Uterus (tissue), 3 donors: ENCODE measurements at regions not wholly inside any gene's neighbourhood (a gene's known extent, or its start where the extent isn't known, plus 50 kb on each side); places are given as distances from the start of the nearest gene placed in this dataset.

Experiments
- DNase-seq, 2 donors: peaks; one replicate each; pipeline ENCODE4 v3.0.0-alpha.2; 2019 to 2020
- H3K27ac ChIP-seq, 2 donors: fragments of 200-600 bp; sonication (generic); 1 replicate in 1 of 2; 2 replicates in 1 of 2; pipeline ENCODE4 v1.5.1; 2016 to 2018
- H3K27me3 ChIP-seq, 2 donors: fragments of 200-600 bp; sonication (generic); one replicate each; pipeline ENCODE4 v1.5.1; 2018 to 2019; ENCODE audit warnings: control low read depth in 1 of 2
- H3K36me3 ChIP-seq, 2 donors: fragments of 200-600 bp; sonication (generic); one replicate each; pipeline ENCODE4 v1.5.1; 2019; ENCODE audit warnings: control low read depth in 1 of 2
- H3K4me1 ChIP-seq, 2 donors: fragments of 200-600 bp; sonication (generic); one replicate each; pipeline ENCODE4 v1.5.1; 2018 to 2019; ENCODE audit warnings: control low read depth in 1 of 2
- H3K4me3 ChIP-seq, 2 donors: fragments of 200-600 bp; sonication (generic); 1 replicate in 1 of 2; 2 replicates in 1 of 2; pipeline ENCODE4 v1.5.1; 2018 to 2019; ENCODE audit warnings: mild to moderate bottlenecking in 1 of 2
- H3K9me3 ChIP-seq, 2 donors: fragments of 200-600 bp; sonication (generic); one replicate each; pipeline ENCODE4 v1.5.1; 2019; ENCODE audit warnings: control low read depth in 1 of 2
- CTCF ChIP-seq, 4 experiments: fragments of 200-600 bp in 2 of 4; fragments of 450-650 bp in 2 of 4; sonication (generic) in 2 of 4; IDR thresholded peaks; one replicate each; pipeline ENCODE4 v1.5.1; 2016 to 2019; ENCODE audit warnings: antibody characterized with exemption in 4 of 4, mild to moderate bottlenecking in 2 of 4, moderate library complexity in 1 of 4
- POLR2A ChIP-seq, 2 donors: fragments of 450-650 bp; IDR thresholded peaks; one replicate each; pipeline ENCODE4 v1.6.1; 2016; ENCODE audit warnings: antibody characterized with exemption in 2 of 2, mild to moderate bottlenecking in 1 of 2, moderate library complexity in 1 of 2
- intact Hi-C: fragments of 100-400 bp; cut with DNase I; formaldehyde crosslinking; loops from one replicate; pipeline ENCODE4 v1.15.1; 2023; ENCODE audit warnings: low total_unique reads
- donor health status: DM: yes; HTN: yes; CAD: no.

DNA sequence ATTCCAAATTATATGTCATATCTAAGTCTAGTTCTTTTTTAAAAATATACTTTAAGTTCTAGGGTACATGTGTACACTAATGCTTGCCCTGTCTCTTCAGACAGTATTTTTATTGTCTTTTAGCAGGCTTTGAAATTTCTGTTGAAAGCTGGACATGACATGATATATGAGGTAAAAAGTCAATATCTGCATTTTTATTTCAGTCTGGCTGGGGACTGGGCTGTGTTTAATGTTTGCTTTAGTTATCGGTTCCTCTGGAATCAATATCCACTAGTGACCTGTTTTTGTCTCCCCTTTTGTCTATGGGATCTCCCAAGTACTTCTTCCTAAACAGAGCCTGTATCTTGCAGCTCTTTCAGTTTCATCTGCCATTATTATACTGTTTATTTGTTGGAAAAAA is 786.2 kb upstream of the GJE1 start:
- TF ChIP-seq POLR2A (IDR thresholded peaks at IDR 0.05) (no peak), CTCF (IDR thresholded peaks at IDR 0.05) (no peak)
- Histone ChIP-seq H3K36me3 (no peaks in the 10 kb centered on the region), H3K4me1 (no peaks in the 10 kb centered on the region), H3K27me3 (no peaks in the 10 kb centered on the region), H3K9me3 (no peaks in the 10 kb centered on the region), H3K4me3 (no peak overlapping the region), H3K27ac (peak overlapping the region in 1 of 2 donors; percentile 11)
- intact Hi-C loops = no loop called here
- DNase-seq = no peak

DNA sequence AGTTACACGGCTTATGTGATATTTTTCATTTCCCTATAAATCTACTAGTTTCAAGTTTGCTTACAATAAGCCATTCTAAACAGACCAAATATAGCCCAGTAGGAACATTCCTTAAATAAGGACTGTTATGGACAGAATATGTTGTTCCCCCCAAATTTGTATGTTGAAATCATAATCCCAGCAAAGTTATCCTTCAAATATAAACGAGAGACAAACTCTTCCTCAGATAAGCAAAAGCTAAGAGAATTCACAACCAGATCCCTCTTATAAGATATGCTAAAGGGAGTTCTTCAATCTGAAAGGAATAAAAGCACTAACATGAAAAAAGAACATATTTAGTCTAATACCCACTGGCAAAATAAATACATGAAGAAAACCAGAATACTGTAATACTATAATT is 795.5 kb upstream of the GJE1 start:
- no peak overlapping the region for H3K27ac ChIP-seq
- DNase-seq = no peak
- no peaks in the 10 kb centered on the region for H3K4me1 ChIP-seq
- no peaks in the 10 kb centered on the region for H3K27me3 ChIP-seq
- no peaks in the 10 kb centered on the region for H3K36me3 ChIP-seq
- no peaks in the 10 kb centered on the region for H3K9me3 ChIP-seq
- intact Hi-C loops = no loop called here
- no peak for TF ChIP-seq POLR2A (IDR thresholded peaks at IDR 0.05)
- no peak for TF ChIP-seq CTCF (IDR thresholded peaks at IDR 0.05)
- H3K4me3 ChIP-seq = no peak overlapping the region

- intact Hi-C loops = no loop called here
- H3K4me3 ChIP-seq = no peak overlapping the region
- H3K27ac ChIP-seq = no peak overlapping the region
- H3K9me3 ChIP-seq = no peaks in the 10 kb centered on the region
- no peak for DNase-seq
- H3K36me3 ChIP-seq = no peaks in the 10 kb centered on the region
- TF ChIP-seq CTCF (IDR thresholded peaks at IDR 0.05) = no peak
- TF ChIP-seq POLR2A (IDR thresholded peaks at IDR 0.05) = no peak
- H3K4me1 ChIP-seq = no peaks in the 10 kb centered on the region
- H3K27me3 ChIP-seq = no peaks in the 10 kb centered on the region
Observed at GRCh38 chr6:141335477-141336273, 797.0 kb upstream of the GJE1 start.

DNA sequence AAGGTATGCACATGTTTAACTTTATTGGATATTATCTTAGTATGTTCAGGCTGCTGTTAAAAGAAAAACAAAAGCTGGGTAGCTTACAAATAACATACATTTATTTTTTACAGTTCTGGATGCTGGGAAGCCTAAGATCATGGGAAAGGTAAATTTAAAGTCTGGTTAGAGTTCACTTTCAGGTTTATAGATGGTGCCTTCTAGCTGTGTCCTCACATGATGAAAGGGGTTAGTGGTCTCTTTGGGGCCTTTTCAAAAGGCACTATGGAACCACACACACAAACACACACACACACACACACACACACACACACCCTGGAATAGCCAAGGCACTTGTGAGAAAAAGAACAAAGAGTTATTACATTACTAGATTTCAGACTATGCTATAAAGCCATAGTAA is 805.8 kb upstream of the GJE1 start:
- H3K4me3 ChIP-seq = no peak overlapping the region
- H3K9me3 ChIP-seq = no peaks in the 10 kb centered on the region
- no peak for TF ChIP-seq POLR2A (IDR thresholded peaks at IDR 0.05)
- TF ChIP-seq CTCF (IDR thresholded peaks at IDR 0.05) = no peak
- no peak for DNase-seq
- H3K27ac ChIP-seq = no peak overlapping the region
- no peaks in the 10 kb centered on the region for H3K4me1 ChIP-seq
- intact Hi-C loops = no loop called here
- H3K27me3 ChIP-seq = no peaks in the 10 kb centered on the region
- no peaks in the 10 kb centered on the region for H3K36me3 ChIP-seq

DNA sequence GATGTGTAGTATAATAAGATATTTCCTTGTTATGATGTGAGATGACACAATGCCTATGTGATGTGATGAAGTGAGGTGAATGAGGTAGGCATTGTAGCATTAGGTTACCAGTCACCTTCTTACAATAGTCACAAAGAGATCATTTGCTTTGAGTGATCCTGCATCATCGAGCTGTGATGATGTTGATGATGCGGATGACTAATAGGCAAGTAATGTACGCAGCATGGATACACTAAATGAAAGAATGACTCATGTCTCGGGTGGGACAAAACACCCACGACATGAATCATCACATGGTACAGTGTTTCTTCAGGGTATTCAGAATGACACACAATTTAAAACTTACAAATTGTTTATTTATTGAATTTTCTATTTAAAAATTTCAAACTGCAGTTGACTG is 806.3 kb upstream of the GJE1 start:
- intact Hi-C loops = no loop called here
- Histone ChIP-seq H3K36me3 (no peaks in the 10 kb centered on the region), H3K4me3 (no peak overlapping the region), H3K4me1 (no peaks in the 10 kb centered on the region), H3K27me3 (no peaks in the 10 kb centered on the region), H3K27ac (no peak overlapping the region), H3K9me3 (no peaks in the 10 kb centered on the region)
- DNase-seq = no peak
- TF ChIP-seq CTCF (IDR thresholded peaks at IDR 0.05) (no peak), POLR2A (IDR thresholded peaks at IDR 0.05) (no peak)
